CD4-positive, alpha-beta memory T cell (primary cell): ENCODE measurements at regions not wholly inside any gene's neighbourhood (a gene's known extent, or its start where the extent isn't known, plus 50 kb on each side); places are given as distances from the start of the nearest gene placed in this dataset.

Experiments used
- CTCF ChIA-PET: fragments of 350-600 bp; sonication (Branson Sonifier 250); formaldehyde crosslinking; loops from one replicate; lab custom pipeline; 2021; ENCODE audit warnings: inconsistent platforms; ENCODE audit not compliant: partially characterized antibody; lab: Charles Lee
- POLR2A ChIA-PET: fragments of 350-600 bp; sonication (Branson Sonifier 250); formaldehyde crosslinking; loops from one replicate; lab custom pipeline; 2021; ENCODE audit not compliant: partially characterized antibody; lab: Charles Lee
- DNase-seq, 5 donors: peaks; one replicate each; pipeline versions ENCODE4 v3.0.0 to v3.0.0-alpha.2; 2020 to 2022; ENCODE audit warnings: mixed read lengths in 1 of 5
- H3K27ac ChIP-seq: one replicate; pipeline ENCODE4 v1.7.0; 2013; ENCODE audit warnings: low read depth, low read length
- H3K27me3 ChIP-seq: 2 replicates; pipeline ENCODE4 v1.7.0; 2013; ENCODE audit warnings: mild to moderate bottlenecking, low read length, moderate library complexity; ENCODE audit not compliant: insufficient read depth
- H3K36me3 ChIP-seq: 2 replicates; pipeline ENCODE4 v1.7.0; 2013; ENCODE audit warnings: mild to moderate bottlenecking, low read length, moderate library complexity; ENCODE audit not compliant: insufficient read depth
- H3K4me1 ChIP-seq: 2 replicates; pipeline ENCODE4 v1.7.0; 2013; ENCODE audit warnings: mild to moderate bottlenecking, low read length, moderate library complexity; ENCODE audit not compliant: insufficient read depth
- H3K4me3 ChIP-seq, 2 donors: one replicate each; pipeline ENCODE4 v1.7.0; 2013; ENCODE audit warnings: low read length in 2 of 2, mild to moderate bottlenecking in 1 of 2
- H3K9me3 ChIP-seq, 2 donors: one replicate each; pipeline ENCODE4 v1.7.0; 2013; ENCODE audit warnings: low read length in 2 of 2, control low read depth in 1 of 2; ENCODE audit not compliant: control insufficient read depth in 1 of 2
- H3K27ac Mint-ChIP-seq, 7 donors: one replicate each; pipeline ENCODE4 v1.8.0; 2020 to 2021; ENCODE audit warnings: mixed read lengths in 7 of 7, mild to moderate bottlenecking in 6 of 7, inconsistent platforms in 3 of 7, moderate library complexity in 3 of 7
- H3K27me3 Mint-ChIP-seq, 2 donors: one replicate each; pipeline ENCODE4 v1.8.0; 2020 to 2021; ENCODE audit warnings: mixed read lengths in 2 of 2
- H3K36me3 Mint-ChIP-seq, 2 donors: one replicate each; pipeline ENCODE4 v1.8.0; 2020 to 2021; ENCODE audit warnings: mixed read lengths in 2 of 2, inconsistent platforms in 1 of 2, mild to moderate bottlenecking in 1 of 2
- H3K4me1 Mint-ChIP-seq, 4 donors: one replicate each; pipeline ENCODE4 v1.8.0; 2020 to 2021; ENCODE audit warnings: mixed read lengths in 4 of 4, mild to moderate bottlenecking in 1 of 4
- H3K4me3 Mint-ChIP-seq, 8 donors: one replicate each; pipeline ENCODE4 v1.8.0; 2020 to 2021; ENCODE audit warnings: mixed read lengths in 8 of 8, mild to moderate bottlenecking in 7 of 8, moderate library complexity in 6 of 8, inconsistent platforms in 3 of 8
- H3K9me3 Mint-ChIP-seq, 8 donors: one replicate each; pipeline ENCODE4 v1.8.0; 2020 to 2021; ENCODE audit warnings: mixed read lengths in 8 of 8, mild to moderate bottlenecking in 5 of 8, inconsistent platforms in 3 of 8, moderate library complexity in 1 of 8
- intact Hi-C: fragments of 100-400 bp; cut with micrococcal nuclease; formaldehyde crosslinking; loops from one replicate; pipeline ENCODE4 v1.15.1; 2023

GRCh38 chr3:48084929-48085328 lies 68.7 kb upstream of the MAP4 start:
- intact Hi-C loops = no loop called here
- Histone ChIP-seq H3K27me3 (no peaks in the 10 kb centered on the region), H3K9me3 (no peaks in the 10 kb centered on the region), H3K36me3 (no peaks in the 10 kb centered on the region), H3K4me3 (no peak overlapping the region), H3K27ac (no peak overlapping the region), H3K4me1 (peaks cover 34% of the 10 kb centered on the region)
- Mint-ChIP-seq H3K27me3 (peaks cover 0 to 2% of the 10 kb centered on the region in 2 donors), H3K27ac (peak overlapping the region in 4 of 7 donors; percentile 10 to 66 (median 22)), H3K36me3 (peaks cover 13 to 26% of the 10 kb centered on the region in 2 donors), H3K9me3 (no peaks in the 10 kb centered on the region), H3K4me1 (peaks cover 25 to 36% (median 32%) of the 10 kb centered on the region in 4 donors), H3K4me3 (no peak overlapping the region)
- CTCF ChIA-PET = no interaction called here
- no peak for DNase-seq
- POLR2A ChIA-PET = no interaction called here

- Mint-ChIP-seq H3K27ac (peak overlapping the region in 2 of 7 donors; percentile 61 to 68), H3K36me3 (peaks cover 14 to 26% of the 10 kb centered on the region in 2 donors), H3K4me3 (no peak overlapping the region), H3K4me1 (peaks cover 25 to 30% (median 29%) of the 10 kb centered on the region in 4 donors), H3K27me3 (peaks cover 0 to 1% of the 10 kb centered on the region in 2 donors), H3K9me3 (no peaks in the 10 kb centered on the region)
- CTCF ChIA-PET = interaction anchor here (1.0 kb wide), 1 partner anchor 21 kb away, joined by 3 read pairs; no protein-coding TSS in a partner anchor
- POLR2A ChIA-PET = interaction anchor here (0.6 kb wide), 1 partner anchor 1396 kb away, joined by 3 read pairs; no protein-coding TSS in a partner anchor
- no peak for DNase-seq
- H3K4me3 ChIP-seq = no peak overlapping the region
- no peak overlapping the region for H3K27ac ChIP-seq
- intact Hi-C loops = no loop called here
- no peaks in the 10 kb centered on the region for H3K36me3 ChIP-seq
- peaks cover 29% of the 10 kb centered on the region for H3K4me1 ChIP-seq
- no peaks in the 10 kb centered on the region for H3K27me3 ChIP-seq
- no peaks in the 10 kb centered on the region for H3K9me3 ChIP-seq
Observed at GRCh38 chr3:48084170-48084569, 68.0 kb upstream of the MAP4 start.

GRCh38 chr3:48082580-48083184 lies 66.5 kb upstream of the MAP4 start:
- CTCF ChIA-PET = no interaction called here
- no peak for DNase-seq
- Mint-ChIP-seq H3K4me1 (peaks cover 23 to 27% (median 27%) of the 10 kb centered on the region in 4 donors), H3K36me3 (peaks cover 17 to 19% of the 10 kb centered on the region in 2 donors), H3K9me3 (no peaks in the 10 kb centered on the region), H3K27me3 (no peaks in the 10 kb centered on the region), H3K27ac (peak overlapping the region in 1 of 7 donors; percentile 26), H3K4me3 (peak overlapping the region in 1 of 8 donors; percentile 36)
- no peak overlapping the region for H3K4me3 ChIP-seq
- intact Hi-C loops = no loop called here
- peaks cover 24% of the 10 kb centered on the region for H3K4me1 ChIP-seq
- H3K27ac ChIP-seq = no peak overlapping the region
- POLR2A ChIA-PET = no interaction called here
- no peaks in the 10 kb centered on the region for H3K27me3 ChIP-seq
- H3K36me3 ChIP-seq = no peaks in the 10 kb centered on the region
- H3K9me3 ChIP-seq = no peaks in the 10 kb centered on the region

- no peak for DNase-seq
- peak overlapping the region in 1 of 7 donors; percentile 60 for H3K27ac Mint-ChIP-seq
- Histone ChIP-seq H3K36me3 (no peaks in the 10 kb centered on the region), H3K27me3 (no peaks in the 10 kb centered on the region), H3K9me3 (no peaks in the 10 kb centered on the region), H3K27ac (no peak overlapping the region), H3K4me1 (peaks cover 4% of the 10 kb centered on the region), H3K4me3 (no peak overlapping the region)
- H3K36me3 Mint-ChIP-seq = peaks cover 7 to 11% of the 10 kb centered on the region in 2 donors
- POLR2A ChIA-PET = no interaction called here
- no peak overlapping the region for H3K4me3 Mint-ChIP-seq
- no peaks in the 10 kb centered on the region for H3K9me3 Mint-ChIP-seq
- intact Hi-C loops = no loop called here
- CTCF ChIA-PET = no interaction called here
- H3K4me1 Mint-ChIP-seq = peaks cover 5 to 16% (median 13%) of the 10 kb centered on the region in 4 donors
- H3K27me3 Mint-ChIP-seq = no peaks in the 10 kb centered on the region
Observed at GRCh38 chr3:48077815-48078214, 61.6 kb upstream of the MAP4 start.

GRCh38 chr3:48070030-48070429 lies 53.8 kb upstream of the MAP4 start:
- H3K4me3 ChIP-seq = no peak overlapping the region
- no peaks in the 10 kb centered on the region for H3K9me3 ChIP-seq
- no peaks in the 10 kb centered on the region for H3K27me3 Mint-ChIP-seq
- no peak overlapping the region for H3K27ac ChIP-seq
- POLR2A ChIA-PET = no interaction called here
- H3K4me1 ChIP-seq = no peaks in the 10 kb centered on the region
- no peak for DNase-seq
- no peaks in the 10 kb centered on the region for H3K36me3 ChIP-seq
- H3K4me3 Mint-ChIP-seq = no peak overlapping the region
- H3K9me3 Mint-ChIP-seq = no peaks in the 10 kb centered on the region
- no peaks in the 10 kb centered on the region for H3K27me3 ChIP-seq
- CTCF ChIA-PET = no interaction called here
- peak overlapping the region in 2 of 7 donors; percentile 7 to 84 for H3K27ac Mint-ChIP-seq
- H3K36me3 Mint-ChIP-seq = peaks cover 4% of the 10 kb centered on the region in 2 donors
- intact Hi-C loops = no loop called here
- H3K4me1 Mint-ChIP-seq = peaks cover 6 to 16% (median 14%) of the 10 kb centered on the region in 4 donors

- no peaks in the 10 kb centered on the region for H3K36me3 ChIP-seq
- H3K4me3 Mint-ChIP-seq = no peak overlapping the region
- H3K9me3 ChIP-seq = no peaks in the 10 kb centered on the region
- no peak overlapping the region for H3K27ac ChIP-seq
- peaks cover 3% of the 10 kb centered on the region for H3K4me1 ChIP-seq
- H3K4me1 Mint-ChIP-seq = peaks cover 12 to 22% (median 18%) of the 10 kb centered on the region in 4 donors
- ChIA-PET POLR2A (no interaction called here), CTCF (no interaction called here)
- no peak overlapping the region for H3K4me3 ChIP-seq
- no peaks in the 10 kb centered on the region for H3K9me3 Mint-ChIP-seq
- no peaks in the 10 kb centered on the region for H3K27me3 ChIP-seq
- no peaks in the 10 kb centered on the region for H3K27me3 Mint-ChIP-seq
- H3K27ac Mint-ChIP-seq = no peak overlapping the region
- no peak for DNase-seq
- H3K36me3 Mint-ChIP-seq = peaks cover 4% of the 10 kb centered on the region in 2 donors
- intact Hi-C loops = no loop called here
Observed at GRCh38 chr3:48069339-48069738, 53.1 kb upstream of the MAP4 start.

- intact Hi-C loops = no loop called here
- Mint-ChIP-seq H3K4me3 (no peak overlapping the region), H3K36me3 (peaks cover 4% of the 10 kb centered on the region in 2 donors), H3K9me3 (no peaks in the 10 kb centered on the region), H3K27me3 (no peaks in the 10 kb centered on the region), H3K27ac (no peak overlapping the region), H3K4me1 (peaks cover 17 to 26% (median 22%) of the 10 kb centered on the region in 4 donors)
- no peaks in the 10 kb centered on the region for H3K36me3 ChIP-seq
- no peak overlapping the region for H3K27ac ChIP-seq
- DNase-seq = no peak
- peaks cover 7% of the 10 kb centered on the region for H3K4me1 ChIP-seq
- ChIA-PET POLR2A (no interaction called here), CTCF (no interaction called here)
- no peak overlapping the region for H3K4me3 ChIP-seq
- H3K27me3 ChIP-seq = no peaks in the 10 kb centered on the region
- no peaks in the 10 kb centered on the region for H3K9me3 ChIP-seq
Observed at GRCh38 chr3:48068886-48069285, 52.7 kb upstream of the MAP4 start.
